ENCODE measurements at regions not wholly inside any gene's neighbourhood (a gene's known extent, or its start where the extent isn't known, plus 50 kb on each side); places are given as distances from the start of the nearest gene placed in this dataset.
"Not testable (repeated sequence)": the region's sequence is repeated elsewhere in the genome, so short reads cannot be mapped to it uniquely, and the experiment has no call there.

DNA sequence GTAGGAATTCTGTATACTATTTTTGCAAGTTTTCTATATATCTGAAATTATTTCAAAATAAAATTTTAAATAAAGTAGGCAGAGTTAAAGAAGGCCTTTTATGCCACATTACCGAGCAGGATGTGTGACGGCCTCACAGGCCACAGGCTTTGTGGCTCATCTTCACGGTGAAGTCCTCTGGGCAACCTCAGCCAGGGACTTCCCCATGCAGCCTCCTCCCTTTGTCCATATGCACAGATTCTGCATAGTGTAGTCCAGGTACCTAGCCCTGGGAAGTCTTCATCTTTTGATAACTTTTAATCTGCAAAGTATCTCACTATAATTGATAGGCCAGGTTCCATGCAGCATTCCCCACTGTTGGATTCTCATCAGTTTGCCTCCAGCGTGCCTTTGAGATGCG lies 62.8 kb downstream of the ARHGAP11B start:
- DNase-seq (ENCODE audit: low read depth): not testable (repeated sequence)

DNA sequence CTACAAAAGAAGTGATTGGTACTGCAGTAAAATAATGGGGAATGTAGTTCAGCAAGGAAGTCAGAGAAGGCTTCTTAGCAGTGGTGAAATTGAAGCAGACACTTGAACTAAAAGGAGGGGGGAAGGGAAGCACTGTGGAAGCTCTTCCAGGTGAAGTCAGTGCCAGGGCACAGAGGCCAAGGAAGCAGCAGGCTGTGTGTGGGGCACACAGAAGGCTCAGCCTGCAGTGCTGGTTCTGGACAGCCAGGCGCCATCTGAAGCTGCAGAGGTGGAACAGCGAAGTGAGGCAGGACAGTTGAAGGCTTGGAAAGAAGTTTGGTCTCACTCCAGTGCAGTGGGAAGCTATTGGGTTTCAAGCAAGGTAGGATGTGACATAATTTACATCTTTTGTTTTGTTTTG lies 64.2 kb downstream of the ARHGAP11B start:
- DNase-seq (ENCODE audit: low read depth): not testable (repeated sequence)

DNA sequence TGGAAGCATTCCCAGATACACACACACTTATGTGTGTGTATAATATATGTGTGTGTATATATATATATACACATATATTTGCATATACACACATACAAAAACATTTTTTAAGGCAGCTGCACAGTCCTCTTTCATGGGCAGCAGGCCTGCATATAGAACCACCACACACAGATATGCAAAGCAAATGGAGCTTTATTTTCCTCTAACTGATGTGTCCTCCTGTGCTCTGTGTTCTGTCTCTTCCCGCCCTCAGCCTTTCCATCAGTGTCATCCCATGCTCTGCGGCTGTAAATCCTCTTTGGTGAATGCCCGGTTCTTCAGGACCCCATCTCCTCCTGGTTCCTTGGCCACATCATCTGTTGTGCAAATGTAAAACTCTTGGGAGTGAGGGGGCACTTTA lies 69.9 kb downstream of the ARHGAP11B start:
- DNase-seq (ENCODE audit: low read depth): not testable (repeated sequence)

DNA sequence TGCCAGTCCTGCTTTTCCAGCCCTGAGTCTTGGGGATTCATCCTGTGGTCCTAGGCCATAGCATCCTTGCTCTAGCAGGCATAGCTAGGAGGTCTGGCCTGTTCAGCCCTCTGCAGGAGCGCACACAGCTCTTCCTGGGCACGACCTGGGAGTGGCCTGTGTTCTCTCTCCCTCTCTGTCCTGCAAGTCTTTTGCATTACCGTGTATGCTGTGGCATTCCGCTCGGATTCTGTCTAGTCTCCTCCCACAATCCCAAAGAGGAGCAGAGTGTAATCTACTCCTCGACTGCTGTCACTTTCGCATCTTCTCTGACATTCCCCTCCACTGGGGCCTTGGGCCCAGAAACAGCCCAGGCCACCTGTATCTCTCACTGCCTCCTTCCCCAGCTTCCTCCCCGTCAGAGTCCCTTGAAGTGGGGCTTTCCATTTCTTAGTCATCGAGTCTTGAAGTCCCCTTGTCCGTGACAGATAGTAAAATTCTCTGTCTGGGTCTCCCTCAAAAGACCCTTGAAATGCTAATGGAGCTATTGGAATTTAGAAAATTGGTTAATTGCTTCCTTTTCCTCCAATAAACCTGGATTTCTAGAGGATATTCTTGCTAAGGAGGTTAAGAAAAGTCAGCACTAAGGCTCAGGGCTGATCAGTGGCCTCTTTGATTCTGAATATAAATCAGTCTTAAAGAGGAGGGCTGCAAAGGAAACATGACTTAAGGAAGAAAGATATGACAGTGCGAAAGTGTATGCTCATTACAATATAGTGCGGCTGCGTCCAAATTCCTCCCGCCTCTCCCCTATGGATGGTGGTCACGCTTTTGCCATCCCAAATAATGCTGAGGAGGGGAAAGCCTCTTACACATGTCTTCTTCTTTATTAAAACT lies 70.7 kb downstream of the ARHGAP11B start:
- not testable (repeated sequence) for DNase-seq (ENCODE audit: low read depth)

DNA sequence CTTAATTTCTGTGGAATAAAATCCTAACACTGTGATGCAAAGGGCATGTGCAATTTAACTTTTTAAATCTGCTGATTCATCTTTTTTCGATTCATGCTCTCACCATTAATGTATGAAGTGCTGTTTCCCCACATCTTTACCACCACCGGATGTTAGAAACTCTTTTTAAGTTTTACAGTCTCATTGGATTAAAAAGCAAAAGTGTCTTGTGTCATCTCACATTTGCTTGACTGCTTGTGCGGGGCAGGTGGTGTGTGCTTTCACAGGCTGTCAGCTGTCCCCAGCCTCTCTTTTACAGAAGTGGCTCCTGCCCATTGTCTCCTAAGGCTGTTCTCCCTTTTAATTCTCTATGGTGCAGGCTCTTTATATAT lies 71.4 kb downstream of the ARHGAP11B start:
- not testable (repeated sequence) for DNase-seq (ENCODE audit: low read depth)

DNA sequence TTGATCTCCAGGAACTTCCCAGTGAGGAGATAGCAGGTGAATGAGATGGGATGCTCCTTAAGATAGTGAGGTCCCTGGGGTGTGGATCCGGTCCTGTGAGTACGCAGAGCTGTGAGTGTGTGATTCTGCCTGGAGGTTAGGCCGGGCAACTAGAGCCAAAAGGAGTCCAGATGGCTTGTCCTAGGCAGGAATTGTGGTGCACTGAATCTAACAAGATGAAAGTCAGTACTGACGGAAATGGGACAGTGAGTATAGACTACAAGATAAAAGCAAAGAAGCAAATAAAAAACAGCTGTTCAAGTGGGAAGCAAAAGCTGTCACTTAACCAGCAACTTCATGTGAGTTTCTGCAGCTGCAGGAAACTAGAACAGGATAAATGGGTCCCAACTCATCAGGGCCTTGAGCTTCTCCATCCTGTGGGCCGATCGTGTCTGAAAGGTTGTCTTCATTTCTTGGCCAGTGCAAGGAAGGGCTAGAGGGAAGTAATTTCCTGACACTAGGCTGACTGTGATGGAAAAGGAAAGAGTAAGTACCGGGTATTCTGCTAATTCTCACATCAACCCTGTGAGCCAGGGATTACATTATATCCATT lies 74.2 kb downstream of the ARHGAP11B start:
- not testable (repeated sequence) for DNase-seq (ENCODE audit: low read depth)

DNA sequence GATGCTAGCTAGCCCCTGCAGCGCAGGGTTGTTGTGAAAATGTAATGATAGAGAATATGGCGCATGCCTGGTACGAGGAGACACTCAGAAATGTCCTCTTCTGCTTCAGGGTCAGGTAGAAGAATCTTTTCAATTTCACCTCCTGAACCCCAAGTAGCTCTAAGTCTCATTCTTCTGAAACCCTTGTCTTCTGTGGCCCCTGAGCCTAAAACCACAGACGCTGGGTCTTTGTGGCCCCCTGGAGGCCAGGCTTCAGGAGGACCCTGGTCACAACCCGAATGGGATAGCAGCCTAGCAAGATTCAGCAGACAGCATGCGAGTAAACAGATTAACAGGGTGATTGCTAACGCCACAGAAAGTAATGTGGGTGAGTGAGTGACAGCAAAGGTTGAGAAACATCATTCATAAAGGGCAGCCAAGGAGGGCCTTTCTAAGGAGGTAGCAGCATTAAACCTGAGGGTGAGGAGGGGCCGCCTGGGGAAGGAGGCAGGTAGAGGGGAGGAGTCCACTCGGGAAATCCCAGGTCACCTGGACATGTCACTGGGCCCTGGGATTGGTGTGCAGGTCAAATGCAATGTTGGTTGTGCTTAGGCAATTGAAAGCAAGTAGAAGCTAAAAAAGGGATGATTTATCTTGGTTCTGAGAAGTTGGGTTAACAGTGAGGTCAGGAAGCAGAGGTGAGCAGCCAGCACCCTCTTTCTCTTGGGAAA lies 82.2 kb downstream of the ARHGAP11B start:
- DNase-seq (ENCODE audit: low read depth): not testable (repeated sequence)

DNA sequence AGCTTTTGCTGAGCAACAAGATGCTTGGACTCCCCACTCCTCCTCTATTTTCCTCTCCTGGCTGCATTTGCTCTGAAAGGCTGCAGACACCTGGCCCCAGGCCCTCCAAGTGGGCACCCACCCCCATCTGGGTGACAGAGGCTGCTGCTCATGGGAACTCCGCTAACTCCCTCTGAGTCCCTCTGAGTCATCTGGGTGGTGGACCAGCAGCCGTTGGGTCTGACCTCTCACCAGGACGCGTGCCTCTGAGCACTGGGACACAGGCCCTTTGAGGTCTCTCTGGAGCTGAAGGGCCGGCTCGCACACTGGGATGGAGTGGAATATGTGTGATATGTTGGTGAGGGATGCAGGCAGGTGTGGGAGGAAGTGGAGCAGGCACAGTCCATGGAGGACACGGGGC lies 82.9 kb downstream of the ARHGAP11B start:
- not testable (repeated sequence) for DNase-seq (ENCODE audit: low read depth)

DNA sequence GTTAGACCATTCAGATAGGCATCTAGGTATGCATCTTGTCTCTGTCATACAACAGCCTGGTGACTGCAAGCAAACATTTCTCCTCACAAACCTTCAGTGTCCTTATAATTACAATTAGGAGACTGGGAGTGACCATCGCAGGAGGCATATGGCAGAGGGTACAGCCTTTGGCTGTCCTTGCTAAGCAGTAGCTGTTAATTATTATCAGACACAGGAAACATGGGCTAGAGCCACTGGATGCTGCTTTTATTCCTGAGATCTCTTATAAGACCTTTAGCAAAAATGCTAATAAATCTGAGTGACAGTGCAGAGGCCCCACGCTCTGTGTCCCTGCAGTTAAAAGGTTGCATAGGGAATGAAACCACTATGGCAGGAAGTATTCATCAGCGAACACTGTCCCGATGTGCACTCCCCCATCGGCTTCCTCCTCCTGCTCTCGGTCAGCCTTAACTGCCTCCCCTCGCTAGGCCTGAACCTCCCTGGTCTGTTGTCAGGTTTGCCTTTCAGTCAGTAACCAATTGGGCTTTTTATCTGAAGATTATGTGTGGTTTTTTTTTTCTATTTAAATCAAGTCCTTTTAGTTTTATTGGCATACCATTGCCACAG lies 92.2 kb downstream of the ARHGAP11B start:
- not testable (repeated sequence) for DNase-seq (ENCODE audit: low read depth)

DNA sequence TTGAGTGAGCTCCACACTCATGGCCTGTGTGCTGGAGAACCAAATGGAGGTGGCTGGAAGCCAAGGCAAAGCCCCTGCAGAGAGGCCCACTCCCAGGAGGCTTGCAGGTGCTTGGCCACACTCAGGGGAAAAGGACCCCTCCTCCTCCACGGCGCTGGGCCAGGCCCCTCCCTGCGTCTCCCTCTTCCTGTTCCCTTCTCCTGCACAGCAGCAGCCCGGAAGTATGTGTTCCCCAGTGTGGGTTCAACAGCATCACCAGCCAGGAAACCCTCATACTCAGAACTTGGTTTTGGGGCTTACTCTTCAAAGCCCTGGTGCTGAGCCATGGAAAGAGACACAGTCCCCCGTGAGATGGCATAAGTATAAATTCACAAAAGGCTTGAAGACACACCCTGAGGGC lies 93.4 kb downstream of the ARHGAP11B start:
- not testable (repeated sequence) for DNase-seq (ENCODE audit: low read depth)

DNA sequence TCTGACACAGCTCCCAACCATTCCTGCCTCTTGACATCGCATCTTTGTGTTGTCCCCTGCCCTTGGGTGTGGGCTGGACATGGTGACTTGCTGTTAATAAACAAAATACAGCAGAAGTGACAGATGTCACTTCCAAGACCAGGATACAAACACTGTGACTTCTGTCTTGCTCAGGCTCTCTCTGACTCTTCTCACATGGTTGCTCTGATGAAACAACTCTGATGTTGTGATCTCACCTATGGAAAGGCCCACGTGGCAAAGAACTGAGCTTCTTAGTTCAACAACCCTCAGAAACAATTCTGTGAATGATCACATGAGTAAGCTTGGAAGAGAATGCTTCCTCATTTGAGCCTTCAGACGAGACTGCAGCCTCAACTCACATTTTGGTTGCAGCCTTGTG lies 94.9 kb downstream of the ARHGAP11B start:
- not testable (repeated sequence) for DNase-seq (ENCODE audit: low read depth)

DNA sequence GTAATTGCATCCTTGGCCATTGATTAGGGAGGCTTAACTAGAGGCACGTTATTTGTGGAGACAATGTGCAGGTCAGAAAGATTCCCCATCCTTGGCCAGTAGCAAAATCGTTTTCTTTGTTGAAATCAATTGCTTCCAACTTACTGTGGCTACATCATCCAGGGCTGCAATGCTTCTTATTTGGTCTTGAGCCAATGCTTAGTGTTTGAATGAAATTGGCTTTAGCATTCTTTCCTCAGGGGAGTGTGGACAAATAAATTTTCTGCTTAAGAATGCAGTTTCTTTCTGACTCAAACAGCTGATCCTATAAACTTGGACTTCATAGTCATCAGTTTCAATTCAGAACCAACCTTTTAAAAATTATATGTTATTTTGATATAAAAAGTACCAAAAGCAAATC lies 95.6 kb downstream of the ARHGAP11B start:
- not testable (repeated sequence) for DNase-seq (ENCODE audit: low read depth)

DNA sequence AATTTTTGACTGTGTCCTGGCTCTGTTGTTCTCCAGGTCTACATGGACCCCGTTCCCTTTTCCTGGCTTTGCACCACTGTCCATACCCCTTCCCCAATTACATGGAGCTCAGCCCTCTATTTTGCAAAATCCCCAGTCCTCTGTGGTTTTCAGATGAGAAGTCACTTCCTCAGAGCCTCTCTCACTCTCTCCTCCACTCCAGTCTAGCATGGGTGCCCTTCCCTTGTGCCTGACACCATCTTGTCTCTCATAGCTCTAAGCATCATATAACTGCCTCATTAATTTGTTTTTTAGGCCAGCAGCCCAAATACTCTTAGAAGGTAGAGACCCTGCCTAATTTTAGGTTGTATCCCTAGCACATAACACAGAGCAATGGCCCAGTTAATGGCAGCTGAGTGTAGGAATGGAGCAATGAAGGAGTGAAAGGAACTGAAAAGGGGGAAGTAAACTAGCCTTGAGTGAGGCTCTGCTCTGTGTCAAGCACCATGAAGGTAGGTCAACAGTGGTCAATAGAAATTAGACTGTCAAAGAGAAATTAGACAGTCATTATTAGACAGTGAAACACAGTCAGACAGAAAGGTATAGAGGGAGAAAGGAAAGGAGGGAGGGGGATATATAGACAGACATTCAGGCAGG lies 97.7 kb downstream of the ARHGAP11B start:
- DNase-seq (ENCODE audit: low read depth): not testable (repeated sequence)

DNA sequence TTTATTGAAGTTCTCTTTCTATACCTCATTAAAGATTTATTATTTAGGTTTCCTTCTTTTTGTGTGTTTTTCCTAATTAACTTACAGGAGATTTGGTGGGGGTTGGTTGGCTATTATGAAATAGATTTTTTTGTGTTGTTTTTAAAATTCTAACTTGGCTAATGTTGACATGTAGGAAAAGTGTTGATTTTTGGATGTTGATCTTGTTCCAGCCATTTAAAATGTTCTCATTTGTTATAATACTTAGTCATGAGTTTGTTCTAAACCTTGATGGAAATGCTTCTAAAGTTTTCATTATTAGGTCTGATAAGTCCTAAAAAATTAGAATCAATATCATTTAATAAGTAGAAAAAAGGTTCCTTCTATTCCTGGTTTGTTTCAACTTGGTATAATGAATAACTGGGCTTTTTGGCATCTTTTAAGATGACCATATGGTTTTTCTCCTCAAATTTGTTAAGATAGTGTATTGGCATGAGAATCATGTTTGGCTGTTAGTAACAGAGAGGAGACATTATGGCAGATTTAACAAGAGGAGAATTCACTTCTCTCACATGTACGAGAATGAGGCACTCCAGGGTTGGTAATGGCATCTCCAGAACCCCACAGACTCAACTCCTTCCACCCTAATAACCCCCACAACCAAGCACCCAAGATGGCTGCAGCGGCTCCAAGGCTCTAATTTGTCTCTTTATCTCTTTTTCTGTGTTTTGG lies 104.1 kb downstream of the ARHGAP11B start:
- DNase-seq (ENCODE audit: low read depth): not testable (repeated sequence)

DNA sequence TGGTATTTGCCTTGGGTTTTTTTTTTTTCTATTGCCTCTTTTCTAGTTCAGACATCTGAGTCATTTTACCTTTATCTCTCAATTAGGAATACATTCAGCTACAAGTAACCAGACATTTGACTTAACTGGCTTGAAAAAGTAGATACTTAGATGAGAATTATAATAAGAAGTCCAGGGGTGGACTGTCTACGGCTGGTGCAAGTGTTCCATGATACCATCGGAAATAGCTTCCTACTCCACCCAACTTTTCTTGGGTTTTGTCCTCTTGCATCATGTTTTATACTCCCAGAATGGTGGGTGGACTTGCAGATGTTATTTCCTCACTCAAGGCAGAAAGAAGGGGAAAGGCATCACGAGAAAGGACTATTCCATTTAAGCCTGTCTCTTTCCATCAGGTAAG lies 104.7 kb downstream of the ARHGAP11B start:
- not testable (repeated sequence) for DNase-seq (ENCODE audit: low read depth)

DNA sequence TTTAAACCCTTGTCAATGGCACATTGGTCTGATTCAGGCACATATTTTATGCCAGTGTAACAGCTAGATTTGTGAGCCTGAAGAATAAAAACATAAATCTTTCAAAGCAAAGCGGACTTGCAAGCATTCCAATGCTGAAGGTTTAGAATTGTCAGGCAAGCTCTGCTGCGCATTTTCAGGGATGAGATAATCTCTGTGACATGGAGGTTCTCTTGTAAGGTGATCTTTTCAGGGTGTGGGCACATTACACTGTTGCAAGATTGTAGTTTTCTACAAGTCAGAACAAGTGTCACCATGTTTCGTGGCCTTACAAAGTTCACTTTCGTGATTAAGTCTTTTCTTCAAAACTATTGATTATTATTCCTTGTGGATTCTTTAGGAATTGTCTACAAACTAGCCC lies 106.2 kb downstream of the ARHGAP11B start:
- DNase-seq (ENCODE audit: low read depth): not testable (repeated sequence)

DNA sequence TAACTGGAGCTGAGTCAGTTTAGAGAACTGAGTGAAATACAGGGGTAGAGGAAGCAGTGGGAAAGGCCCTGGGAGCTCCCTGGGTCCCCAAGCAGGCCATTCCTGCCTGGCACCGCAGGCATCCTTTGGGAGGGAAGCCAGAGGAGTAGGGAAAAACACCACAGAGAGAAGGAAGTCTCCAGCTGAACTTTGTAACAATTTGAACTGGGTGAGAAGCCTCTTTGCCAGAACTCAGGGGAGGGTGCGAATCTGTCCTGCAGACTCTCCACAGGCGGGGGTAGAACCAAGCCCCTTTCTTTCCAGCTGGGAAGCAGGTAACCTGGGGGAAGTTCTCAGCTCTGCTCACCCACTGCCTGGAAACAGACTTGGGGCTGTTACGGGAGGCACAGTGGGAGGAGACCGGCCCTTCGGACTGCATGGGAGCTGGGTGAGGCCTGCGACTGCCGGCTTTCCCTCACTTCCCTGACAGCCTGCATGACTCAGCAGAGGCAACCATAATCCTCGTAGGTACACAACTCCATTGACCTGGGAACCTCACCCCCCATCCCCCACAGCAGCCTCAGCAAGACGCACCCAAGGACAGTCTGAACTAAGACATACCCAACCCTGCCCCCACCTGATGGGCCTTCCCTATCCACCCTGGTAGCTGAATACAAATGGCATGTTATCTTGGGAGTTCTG lies 110.1 kb downstream of the ARHGAP11B start:
- DNase-seq (ENCODE audit: low read depth): not testable (repeated sequence)

DNA sequence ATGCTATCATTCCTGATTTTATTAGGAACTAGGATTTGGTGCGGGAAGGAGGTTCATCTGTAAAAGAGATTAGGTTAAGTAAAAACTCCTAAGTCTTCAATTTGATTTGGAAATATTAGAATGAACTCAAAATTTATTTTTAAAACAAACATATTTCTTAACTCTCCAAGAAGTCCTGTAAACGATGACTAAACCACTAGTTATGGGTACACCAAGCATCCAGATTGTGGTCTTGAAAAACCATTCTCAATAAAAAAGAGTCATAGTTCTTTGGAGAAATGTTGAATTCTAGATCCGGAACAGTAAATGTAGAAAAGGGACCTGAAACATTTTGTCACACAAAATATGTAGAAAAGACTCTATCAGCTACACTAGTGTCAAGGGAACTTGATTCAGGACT lies 116.9 kb downstream of the ARHGAP11B start:
- DNase-seq (ENCODE audit: low read depth): not testable (repeated sequence)

DNA sequence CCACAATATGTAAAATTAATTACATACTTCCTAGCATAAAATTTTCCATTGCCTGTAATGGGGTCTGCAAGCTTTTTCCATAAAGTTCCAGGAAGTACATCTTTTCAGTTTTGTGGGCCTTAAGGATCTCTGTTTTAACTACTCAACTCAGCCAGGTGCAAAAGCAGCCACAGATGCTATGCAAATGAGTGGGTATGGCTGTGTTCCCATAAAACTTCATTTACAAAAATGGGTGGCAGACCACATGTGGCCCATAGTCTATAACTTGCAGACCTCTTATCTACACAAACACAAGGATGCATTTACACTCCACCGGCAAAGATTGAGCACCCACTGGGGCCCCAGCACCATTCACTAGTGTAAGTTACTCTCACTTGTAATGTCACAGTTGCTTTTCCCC lies 123.1 kb downstream of the ARHGAP11B start:
- DNase-seq (ENCODE audit: low read depth): not testable (repeated sequence)

DNA sequence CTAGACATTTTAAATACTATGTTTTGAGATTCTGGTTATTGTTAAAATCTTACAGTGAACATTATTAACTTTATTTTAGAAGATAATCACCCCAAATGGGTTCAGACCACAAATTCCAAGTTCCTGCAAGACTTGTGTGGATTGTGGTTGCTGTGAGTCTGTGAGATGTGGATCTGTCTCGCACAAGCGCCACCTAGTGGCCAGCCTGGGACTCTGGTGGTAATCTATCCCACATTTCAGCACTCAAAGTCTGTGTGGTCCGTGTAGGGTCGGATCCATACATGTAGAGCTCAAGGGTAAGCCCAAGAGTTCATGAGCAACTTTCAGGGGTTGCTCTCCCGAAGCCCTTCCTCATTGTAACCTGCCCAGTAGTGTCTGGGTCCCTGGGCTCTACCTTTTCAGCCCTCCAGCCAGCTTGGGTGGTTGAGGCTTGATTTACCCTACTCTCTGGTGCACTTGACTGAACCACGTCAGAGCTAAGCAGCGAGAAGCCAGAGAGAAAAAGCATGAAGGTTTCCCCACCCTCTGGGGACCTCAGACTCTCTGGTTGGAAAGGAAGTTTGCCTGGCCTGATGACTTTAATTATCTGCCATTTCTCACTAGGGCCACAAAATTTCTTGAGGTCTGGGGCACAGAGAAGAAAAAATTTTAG lies 129.2 kb downstream of the ARHGAP11B start:
- DNase-seq (ENCODE audit: low read depth): peak; percentile 53

Data from stimulated activated CD8-positive, alpha-beta memory T cell treated with anti-CD3 and anti-CD28 coated beads, Interleukin-15, amount 100 ng/mL, for 1 hour (primary cell).